Pulmonary artery endothelial cell (primary cell): ENCODE measurements at regions not wholly inside any gene's neighbourhood (a gene's known extent, or its start where the extent isn't known, plus 50 kb on each side); places are given as distances from the start of the nearest gene placed in this dataset.
"Not testable (repeated sequence)": the region's sequence is repeated elsewhere in the genome, so short reads cannot be mapped to it uniquely, and the experiment has no call there.

ENCODE experiments used
- DNase-seq: peaks from one replicate; pipeline ENCODE4 v3.0.0-alpha.2; 2011; ENCODE audit warnings: low read depth, low spot score

GRCh38 chr18:67023059-67023458 lies 419.2 kb upstream of the CDH19 start:
- DNase-seq: no peak

GRCh38 chr18:67010919-67011318 lies 407.0 kb upstream of the CDH19 start:
- no peak for DNase-seq

GRCh38 chr18:67007999-67008398 lies 404.1 kb upstream of the CDH19 start:
- DNase-seq: no peak

- DNase-seq: no peak
Observed at GRCh38 chr18:67007085-67007484, 403.2 kb upstream of the CDH19 start.

GRCh38 chr18:67001052-67001451 lies 397.2 kb upstream of the CDH19 start:
- no peak for DNase-seq

GRCh38 chr18:66999003-66999402 lies 395.1 kb upstream of the CDH19 start:
- DNase-seq: no peak

- no peak for DNase-seq
Observed at GRCh38 chr18:66995270-66995669, 391.4 kb upstream of the CDH19 start.

- no peak for DNase-seq
Observed at GRCh38 chr18:66994790-66995189, 390.9 kb upstream of the CDH19 start.

- DNase-seq: no peak
Observed at GRCh38 chr18:66993492-66993891, 389.6 kb upstream of the CDH19 start.

GRCh38 chr18:66990909-66991308 lies 387.0 kb upstream of the CDH19 start:
- no peak for DNase-seq

GRCh38 chr18:66979009-66979408 lies 375.1 kb upstream of the CDH19 start:
- no peak for DNase-seq

GRCh38 chr18:66972681-66973080 lies 368.8 kb upstream of the CDH19 start:
- DNase-seq: no peak

- no peak for DNase-seq
Observed at GRCh38 chr18:66971960-66972359, 368.1 kb upstream of the CDH19 start.

- DNase-seq: no peak
Observed at GRCh38 chr18:66966171-66966570, 362.3 kb upstream of the CDH19 start.

GRCh38 chr18:66958309-66958708 lies 354.4 kb upstream of the CDH19 start:
- DNase-seq: no peak

- no peak for DNase-seq
Observed at GRCh38 chr18:66951750-66952149, 347.9 kb upstream of the CDH19 start.

GRCh38 chr18:66949419-66949818 lies 345.5 kb upstream of the CDH19 start:
- no peak for DNase-seq

- no peak for DNase-seq
Observed at GRCh38 chr18:66937546-66937945, 333.7 kb upstream of the CDH19 start.

- no peak for DNase-seq
Observed at GRCh38 chr18:66931010-66931409, 327.1 kb upstream of the CDH19 start.

- no peak for DNase-seq
Observed at GRCh38 chr18:66916834-66917233, 312.9 kb upstream of the CDH19 start.

- no peak for DNase-seq
Observed at GRCh38 chr18:66900837-66901236, 296.9 kb upstream of the CDH19 start.

- DNase-seq: no peak
Observed at GRCh38 chr18:66895631-66896030, 291.7 kb upstream of the CDH19 start.

- no peak for DNase-seq
Observed at GRCh38 chr18:66894851-66895250, 291.0 kb upstream of the CDH19 start.

- not testable (repeated sequence) for DNase-seq
Observed at GRCh38 chr18:66892388-66892787, 288.5 kb upstream of the CDH19 start.
